IMR-90 (cell line): ENCODE measurements at regions not wholly inside any gene's neighbourhood (a gene's known extent, or its start where the extent isn't known, plus 50 kb on each side); places are given as distances from the start of the nearest gene placed in this dataset.

Source experiments
- ATAC-seq: fragments of 200-7000 bp; cut with Tn5 transposase; 2 replicates; pipeline ENCODE4 v1.9.1; 2020; ENCODE audit warnings: low read depth, mild to moderate bottlenecking, moderate library complexity
- BruUV-seq: library from RNA; stranded (reverse); fragments of 400-500 nt; replicated peaks from 2 replicates; lab custom pipeline; 2021; lab: Mats Ljungman, UMichigan
- CTCF ChIA-PET: fragments of 300-600 bp; formaldehyde crosslinking; extraction: SDS; loops from one replicate; lab custom pipeline; 2021; ENCODE audit warnings: antibody characterized with exemption; lab: Yijun Ruan, JAX
- POLR2A ChIA-PET: fragments of 300-600 bp; sonication (Branson Sonifier 250); formaldehyde crosslinking; loops from one replicate; lab custom pipeline; 2022; ENCODE audit warnings: antibody characterized with exemption; ENCODE audit not compliant: unreplicated experiment; lab: Charles Lee
- DNase-seq: peaks from one replicate; pipeline ENCODE4 v3.0.0; 2013
- H2AFZ ChIP-seq: replicated peaks from 2 replicates; pipeline ENCODE3; 2013; ENCODE audit warnings: low read length, mild to moderate bottlenecking; ENCODE audit not compliant: poor library complexity
- H2AK5ac ChIP-seq: 2 replicates; pipeline ENCODE4 v1.6.1; 2013; ENCODE audit warnings: low read depth, low read length, inconsistent platforms
- H2AK9ac ChIP-seq: replicated peaks from 2 replicates; pipeline ENCODE3; 2013; ENCODE audit warnings: mild to moderate bottlenecking, low read depth, low read length, moderate library complexity; ENCODE audit not compliant: poor library complexity
- H2BK120ac ChIP-seq: 2 replicates; pipeline ENCODE4 v1.6.1; 2013; ENCODE audit warnings: low read depth, low read length, inconsistent platforms
- H2BK15ac ChIP-seq: 3 replicates; pipeline ENCODE4 v1.6.1; 2013; ENCODE audit warnings: low read depth, low read length, inconsistent platforms
- H2BK20ac ChIP-seq: 2 replicates; pipeline ENCODE4 v1.6.1; 2013; ENCODE audit warnings: low read depth, mild to moderate bottlenecking, inconsistent platforms, low read length, moderate library complexity
- H2BK5ac ChIP-seq: 2 replicates; pipeline ENCODE4 v1.6.1; 2013; ENCODE audit warnings: mild to moderate bottlenecking, low read depth, low read length, inconsistent platforms; ENCODE audit not compliant: poor library complexity, severe bottlenecking
- H3K14ac ChIP-seq: replicated peaks from 2 replicates; pipeline ENCODE4 v1.6.1; 2013; ENCODE audit warnings: low read depth, low read length, inconsistent platforms
- H3K18ac ChIP-seq: 2 replicates; pipeline ENCODE4 v1.6.1; 2013; ENCODE audit warnings: low read depth, low read length, control low read depth
- H3K23ac ChIP-seq: 2 replicates; pipeline ENCODE4 v1.6.1; 2013; ENCODE audit warnings: low read depth, low read length, inconsistent platforms
- H3K27ac ChIP-seq: 2 replicates; pipeline ENCODE4 v1.5.1; 2013; ENCODE audit warnings: mild to moderate bottlenecking, control low read depth, low read length; ENCODE audit not compliant: insufficient read depth
- H3K27me3 ChIP-seq: 2 replicates; pipeline ENCODE4 v1.6.1; 2013; ENCODE audit warnings: low read length; ENCODE audit not compliant: control insufficient read depth, insufficient read depth
- H3K36me3 ChIP-seq: 2 replicates; pipeline ENCODE4 v1.6.1; 2013; ENCODE audit warnings: low read length, mixed read lengths; ENCODE audit not compliant: control insufficient read depth, insufficient read depth
- H3K4ac ChIP-seq: 2 replicates; pipeline ENCODE4 v1.6.1; 2013; ENCODE audit warnings: low read depth, low read length, inconsistent platforms
- H3K4me1 ChIP-seq: 2 replicates; pipeline ENCODE4 v1.6.1; 2013; ENCODE audit warnings: low read length, mixed read lengths; ENCODE audit not compliant: control insufficient read depth, insufficient read depth
- H3K4me2 ChIP-seq: 2 replicates; pipeline ENCODE4 v1.6.1; 2013; ENCODE audit warnings: low read depth, mild to moderate bottlenecking, control low read depth, low read length, moderate library complexity
- H3K4me3 ChIP-seq: 2 replicates; pipeline ENCODE4 v1.5.1; 2013; ENCODE audit warnings: low read depth, mild to moderate bottlenecking, control low read depth, low read length, moderate library complexity; ENCODE audit not compliant: insufficient read depth
- H3K56ac ChIP-seq: 2 replicates; pipeline ENCODE4 v1.6.1; 2013; ENCODE audit warnings: low read length, inconsistent platforms; ENCODE audit not compliant: insufficient read depth; ENCODE audit errors: extremely low read depth
- H3K79me1 ChIP-seq, 2 experiments: 2 replicates each; pipeline ENCODE4 v1.6.1; 2013; ENCODE audit warnings: low read length in 2 of 2, inconsistent platforms in 1 of 2, low read depth in 1 of 2
- H3K9ac ChIP-seq: 2 replicates; pipeline ENCODE4 v1.6.1; 2013; ENCODE audit warnings: low read depth, low read length, control low read depth
- H3K9me1 ChIP-seq: 2 replicates; pipeline ENCODE4 v1.6.1; 2013; ENCODE audit warnings: low read length, inconsistent platforms; ENCODE audit not compliant: insufficient read depth
- H3K9me3 ChIP-seq: 2 replicates; pipeline ENCODE4 v1.6.1; 2013; ENCODE audit warnings: low read length; ENCODE audit not compliant: control insufficient read depth, insufficient read depth
- H4K20me1 ChIP-seq: 2 replicates; pipeline ENCODE4 v1.6.1; 2013; ENCODE audit warnings: low read length, inconsistent platforms; ENCODE audit not compliant: insufficient read depth
- H4K5ac ChIP-seq: 2 replicates; pipeline ENCODE4 v1.6.1; 2013; ENCODE audit warnings: mild to moderate bottlenecking, low read depth, low read length, control low read depth
- H4K8ac ChIP-seq, 2 experiments: 2 replicates each; pipeline ENCODE4 v1.6.1; 2013; ENCODE audit warnings: low read depth in 2 of 2, low read length in 2 of 2, control low read depth in 1 of 2, inconsistent platforms in 1 of 2
- H4K91ac ChIP-seq: 2 replicates; pipeline ENCODE4 v1.6.1; 2013; ENCODE audit warnings: low read depth, low read length, inconsistent platforms; ENCODE audit not compliant: insufficient read depth
- BHLHE40 ChIP-seq: fragments of 150-350 bp; IDR thresholded peaks from 2 replicates; pipeline ENCODE4 v1.6.1; 2016; ENCODE audit warnings: mild to moderate bottlenecking, low read depth, low read length
- CEBPB ChIP-seq: IDR thresholded peaks from 2 replicates; pipeline ENCODE4 v1.6.1; 2012; ENCODE audit warnings: low read depth, low read length, improper control_type of control experiment
- CHD1 ChIP-seq: IDR thresholded peaks from 2 replicates; pipeline ENCODE4 v1.6.1; 2012; ENCODE audit warnings: low read depth, low read length, improper control_type of control experiment
- ELK1 ChIP-seq: fragments of 150-350 bp; IDR thresholded peaks from 2 replicates; pipeline ENCODE4 v1.6.1; 2016; ENCODE audit warnings: low read depth, mild to moderate bottlenecking, low read length, moderate library complexity, borderline replicate concordance
- FOS ChIP-seq: fragments of 150-350 bp; IDR thresholded peaks from 2 replicates; pipeline ENCODE4 v1.6.1; 2016; ENCODE audit warnings: low read depth, low read length
- MAFK ChIP-seq: IDR thresholded peaks from 2 replicates; pipeline ENCODE4 v1.6.1; 2012; ENCODE audit warnings: low read depth, low read length, improper control_type of control experiment
- MAZ ChIP-seq: IDR thresholded peaks from 2 replicates; pipeline ENCODE4 v1.6.1; 2012; ENCODE audit warnings: low read depth, mild to moderate bottlenecking, low read length, improper control_type of control experiment, moderate library complexity, borderline replicate concordance
- MXI1 ChIP-seq: IDR thresholded peaks from 2 replicates; pipeline ENCODE4 v1.6.1; 2012; ENCODE audit warnings: low read depth, mild to moderate bottlenecking, low read length, moderate library complexity, borderline replicate concordance
- NFE2L2 ChIP-seq: fragments of 150-350 bp; IDR thresholded peaks from 2 replicates; pipeline ENCODE4 v1.6.1; 2016; ENCODE audit warnings: low read depth, mild to moderate bottlenecking, low read length
- POLR2A ChIP-seq: IDR thresholded peaks from 2 replicates; pipeline ENCODE4 v1.6.1; 2012; ENCODE audit warnings: mild to moderate bottlenecking, low read depth, low read length
- RAD21 ChIP-seq: IDR thresholded peaks from 2 replicates; pipeline ENCODE4 v1.6.1; 2012; ENCODE audit warnings: low read length, improper control_type of control experiment
- RCOR1 ChIP-seq: IDR thresholded peaks from 2 replicates; pipeline ENCODE4 v1.6.1; 2012; ENCODE audit warnings: mild to moderate bottlenecking, low read length, improper control_type of control experiment; ENCODE audit not compliant: insufficient replicate concordance
- RFX5 ChIP-seq: IDR thresholded peaks from 2 replicates; pipeline ENCODE4 v1.8.0; 2012; ENCODE audit warnings: low read depth, mild to moderate bottlenecking, low read length, moderate library complexity
- SMC3 ChIP-seq: fragments of 150-350 bp; IDR thresholded peaks from 2 replicates; pipeline ENCODE4 v1.6.1; 2016; ENCODE audit warnings: low read depth, mild to moderate bottlenecking, antibody characterized with exemption, low read length, moderate library complexity
- USF2 ChIP-seq: fragments of 150-350 bp; IDR thresholded peaks from 2 replicates; pipeline ENCODE4 v1.6.1; 2017; ENCODE audit warnings: mild to moderate bottlenecking, antibody characterized with exemption, low read length, low read depth
- WGBS, 2 experiments: methylation state at CpG; one replicate each; pipeline versions ENCODE4 v1.1.5 to v1.1.7; 2013; ENCODE audit warnings: missing lambda C conversion rate in 2 of 2; ENCODE audit not compliant: insufficient read length in 1 of 2; ENCODE audit errors: extremely low coverage in 2 of 2; 5-methylcytosine and 5-hydroxymethylcytosine counted together
- dilution Hi-C: fragments of 300-500 bp; cut with HindIII; formaldehyde crosslinking; loops from one replicate; pipeline ENCODE4 v1.14.3; 2018; ENCODE audit warnings: low sequenced_read_pairs; ENCODE audit not compliant: unreplicated experiment
- in situ Hi-C: fragments of 300-500 bp; cut with MboI; formaldehyde crosslinking; loops from 3 replicates; pipeline ENCODE4 v1.14.3; 2019; ENCODE audit warnings: low sequenced_read_pairs, inconsistent platforms, mixed read lengths
- intact Hi-C: fragments of 100-400 bp; cut with micrococcal nuclease; formaldehyde crosslinking; loops from 2 replicates; pipeline ENCODE4 v1.10.0; 2022
- TF ChIP-seq, protein P1 (sequence below): conservative IDR thresholded peaks from 2 replicates; pipeline ENCODE4 v1.5.1; 2012; ENCODE audit warnings: mild to moderate bottlenecking, low read depth, low read length, improper control_type of control experiment

GRCh38 chr6:81608776-81609175, 143.7 kb downstream of the TENT5A start:
- no peaks in the 10 kb centered on the region for H3K9me1 ChIP-seq
- peak overlapping the region; percentile 41; the same call in 1 of the 2 replicates for H3K18ac ChIP-seq
- no peaks in the 10 kb centered on the region for H3K36me3 ChIP-seq
- no peak for ATAC-seq
- no TSS peak for BruUV-seq
- no peaks in the 10 kb centered on the region for H4K20me1 ChIP-seq
- H3K79me1 ChIP-seq, result no peaks in the 10 kb centered on the region
- no peak overlapping the region for H2AK5ac ChIP-seq
- H4K8ac ChIP-seq, result no peak overlapping the region; a peak in 1 of 4 replicates
- no CpG with 5 or more reads among the region's 2 CpGs for WGBS, 2 experiments
- H2BK15ac ChIP-seq, result 0 out of 3 replicates have a peak overlapping the region, but pooled peaks have one; percentile 4
- no peak overlapping the region for H3K56ac ChIP-seq
- H2BK5ac ChIP-seq, result no peak overlapping the region
- H4K91ac ChIP-seq, result peak overlapping the region; percentile 31; the same call in 1 of the 2 replicates
- H3K23ac ChIP-seq, result no peak overlapping the region
- in situ Hi-C loops, result no loop called here
- no peak overlapping the region; the same call in 1 of the 2 replicates for H3K14ac ChIP-seq
- dilution Hi-C loops, result no loop called here
- peaks cover 4% of the 10 kb centered on the region; the same call in 1 of the 2 replicates for H3K4me1 ChIP-seq
- H3K27me3 ChIP-seq, result no peaks in the 10 kb centered on the region
- no peak overlapping the region for H2AK9ac ChIP-seq
- H2BK120ac ChIP-seq, result peak overlapping the region; percentile 17
- H2AFZ ChIP-seq, result no peak overlapping the region
- H3K9ac ChIP-seq, result no peak overlapping the region
- H2BK20ac ChIP-seq, result 0 out of 2 replicates have a peak overlapping the region, but pooled peaks have one; percentile 42
- H3K9me3 ChIP-seq, result no peaks in the 10 kb centered on the region
- no peak overlapping the region for H3K4me2 ChIP-seq
- peak overlapping the region; percentile 42; the same call in 1 of the 2 replicates for H4K5ac ChIP-seq
- intact Hi-C loops, result no loop called here
- ChIA-PET POLR2A (interaction anchor here (0.5 kb wide), 1 partner anchor 460 kb away, joined by 3 read pairs; no protein-coding TSS in a partner anchor), CTCF (no interaction called here)
- H3K4ac ChIP-seq, result peak overlapping the region; percentile 19; the same call in 1 of the 2 replicates
- H3K27ac ChIP-seq, result no peak overlapping the region
- peak; percentile 39 for DNase-seq
- no peak for TF ChIP-seq RCOR1
- no peak for TF ChIP-seq RFX5
- no peak for TF ChIP-seq RAD21
- TF ChIP-seq MAFK, result no peak
- no peak for TF ChIP-seq BHLHE40
- TF ChIP-seq, protein P1, sequence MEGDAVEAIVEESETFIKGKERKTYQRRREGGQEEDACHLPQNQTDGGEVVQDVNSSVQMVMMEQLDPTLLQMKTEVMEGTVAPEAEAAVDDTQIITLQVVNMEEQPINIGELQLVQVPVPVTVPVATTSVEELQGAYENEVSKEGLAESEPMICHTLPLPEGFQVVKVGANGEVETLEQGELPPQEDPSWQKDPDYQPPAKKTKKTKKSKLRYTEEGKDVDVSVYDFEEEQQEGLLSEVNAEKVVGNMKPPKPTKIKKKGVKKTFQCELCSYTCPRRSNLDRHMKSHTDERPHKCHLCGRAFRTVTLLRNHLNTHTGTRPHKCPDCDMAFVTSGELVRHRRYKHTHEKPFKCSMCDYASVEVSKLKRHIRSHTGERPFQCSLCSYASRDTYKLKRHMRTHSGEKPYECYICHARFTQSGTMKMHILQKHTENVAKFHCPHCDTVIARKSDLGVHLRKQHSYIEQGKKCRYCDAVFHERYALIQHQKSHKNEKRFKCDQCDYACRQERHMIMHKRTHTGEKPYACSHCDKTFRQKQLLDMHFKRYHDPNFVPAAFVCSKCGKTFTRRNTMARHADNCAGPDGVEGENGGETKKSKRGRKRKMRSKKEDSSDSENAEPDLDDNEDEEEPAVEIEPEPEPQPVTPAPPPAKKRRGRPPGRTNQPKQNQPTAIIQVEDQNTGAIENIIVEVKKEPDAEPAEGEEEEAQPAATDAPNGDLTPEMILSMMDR, result no peak
- no peak for TF ChIP-seq MAZ
- no peak for TF ChIP-seq USF2
- TF ChIP-seq CEBPB, result no peak
- no peak for TF ChIP-seq ELK1
- no peak for TF ChIP-seq NFE2L2
- no peak for TF ChIP-seq CHD1
- no peak for TF ChIP-seq MXI1
- no peak for TF ChIP-seq SMC3
- TF ChIP-seq FOS, result no peak
- no peak for TF ChIP-seq POLR2A
- H3K4me3 ChIP-seq, result no peak overlapping the region
